SK-N-SH treated with all-trans-retinoic acid at 6 μM for 48 hours (cell line): ENCODE measurements at regions not wholly inside any gene's neighbourhood (a gene's known extent, or its start where the extent isn't known, plus 50 kb on each side); places are given as distances from the start of the nearest gene placed in this dataset.
"Not testable (repeated sequence)": the region's sequence is repeated elsewhere in the genome, so short reads cannot be mapped to it uniquely, and the experiment has no call there.

Experiments used
- ARNTL ChIP-seq: fragments of 450-650 bp; formaldehyde crosslinking; IDR thresholded peaks from 2 replicates; pipeline ENCODE4 v1.5.0; 2020; ENCODE audit warnings: low read depth, mild to moderate bottlenecking, moderate library complexity, borderline replicate concordance
- CREB5 ChIP-seq: fragments of 250-450 bp; sonication (Bioruptor Pico); IDR thresholded peaks from 2 replicates; pipeline ENCODE4 v1.5.1; 2020; ENCODE audit warnings: low read depth, mild to moderate bottlenecking, moderate library complexity
- CSDC2 ChIP-seq: fragments of 250-450 bp; sonication (Bioruptor Pico); IDR thresholded peaks from 2 replicates; pipeline ENCODE4 v1.5.0; 2020; ENCODE audit warnings: mild to moderate bottlenecking, moderate library complexity
- OSR1 ChIP-seq: fragments of 250-450 bp; sonication (Bioruptor Pico); IDR thresholded peaks from 2 replicates; pipeline ENCODE4 v1.8.0; 2022; ENCODE audit warnings: moderate library complexity, mild to moderate bottlenecking, inconsistent platforms
- PPARA ChIP-seq: fragments of 250-450 bp; sonication (Bioruptor Pico); IDR thresholded peaks from 2 replicates; pipeline ENCODE4 v1.5.0; 2020; ENCODE audit warnings: mild to moderate bottlenecking, borderline replicate concordance
- TSHZ2 ChIP-seq: fragments of 250-450 bp; sonication (Bioruptor Pico); IDR thresholded peaks from 2 replicates; pipeline ENCODE4 v1.5.0; 2020; ENCODE audit warnings: mild to moderate bottlenecking, moderate library complexity
- ZFP3 ChIP-seq: fragments of 250-450 bp; sonication (Bioruptor Pico); IDR thresholded peaks from 2 replicates; pipeline ENCODE4 v1.5.0; 2020; ENCODE audit warnings: mild to moderate bottlenecking, moderate library complexity
- ZFP30 ChIP-seq: fragments of 450-650 bp; formaldehyde crosslinking; IDR thresholded peaks from 2 replicates; pipeline ENCODE4 v1.5.0; 2022; ENCODE audit warnings: mild to moderate bottlenecking, moderate library complexity

DNA sequence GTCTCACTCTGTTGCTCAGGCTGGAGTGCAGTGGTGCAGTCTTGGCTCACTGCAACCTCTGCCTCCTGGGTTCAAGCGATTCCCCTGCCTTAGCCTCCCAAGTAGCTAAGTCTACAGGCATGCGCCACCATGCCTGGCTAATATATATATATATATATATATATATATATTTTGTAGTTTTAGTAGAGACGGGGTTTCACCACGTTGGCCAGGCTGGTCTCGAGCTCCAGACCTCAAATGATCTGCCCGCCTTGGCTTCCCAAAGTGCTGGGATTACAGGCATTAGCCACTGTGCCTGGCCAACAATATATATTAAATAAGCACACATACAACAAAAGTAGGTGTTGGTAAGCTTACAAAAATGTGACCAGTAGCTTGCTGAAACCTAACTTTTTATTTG, 1364.3 kb downstream of the CDH12 start:
- TF ChIP-seq ARNTL (CRISPR knock-in tag); OSR1 (CRISPR knock-in tag); TSHZ2; ZFP3; ZFP30 (CRISPR knock-in tag); PPARA (CRISPR knock-in tag); CREB5 (CRISPR knock-in tag); CSDC2 (CRISPR knock-in tag): not testable (repeated sequence)
